ENCODE measurements at regions not wholly inside any gene's neighbourhood (a gene's known extent, or its start where the extent isn't known, plus 50 kb on each side); places are given as distances from the start of the nearest gene placed in this dataset.

DNA sequence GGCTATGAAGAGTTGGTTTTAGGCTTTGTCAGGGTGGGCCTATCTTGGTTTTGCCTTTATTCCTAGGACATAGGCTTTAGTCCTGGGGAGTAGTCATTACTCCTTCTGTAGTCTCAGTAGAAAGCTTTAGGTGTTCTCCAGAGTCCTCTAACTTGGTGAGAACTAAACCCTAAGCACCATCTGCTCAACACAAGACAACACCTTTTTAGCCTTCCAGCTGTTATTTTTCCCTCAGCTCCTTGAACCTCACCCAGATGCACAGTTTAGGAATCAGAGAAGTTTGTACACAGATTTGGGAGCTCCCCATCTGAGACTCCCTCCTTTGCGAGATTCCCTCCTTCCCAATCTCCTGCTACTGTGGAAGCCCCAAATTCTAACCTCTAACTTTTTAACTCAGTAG, 141.3 kb downstream of the QRSL1 start:
- TF ChIP-seq, protein P1, sequence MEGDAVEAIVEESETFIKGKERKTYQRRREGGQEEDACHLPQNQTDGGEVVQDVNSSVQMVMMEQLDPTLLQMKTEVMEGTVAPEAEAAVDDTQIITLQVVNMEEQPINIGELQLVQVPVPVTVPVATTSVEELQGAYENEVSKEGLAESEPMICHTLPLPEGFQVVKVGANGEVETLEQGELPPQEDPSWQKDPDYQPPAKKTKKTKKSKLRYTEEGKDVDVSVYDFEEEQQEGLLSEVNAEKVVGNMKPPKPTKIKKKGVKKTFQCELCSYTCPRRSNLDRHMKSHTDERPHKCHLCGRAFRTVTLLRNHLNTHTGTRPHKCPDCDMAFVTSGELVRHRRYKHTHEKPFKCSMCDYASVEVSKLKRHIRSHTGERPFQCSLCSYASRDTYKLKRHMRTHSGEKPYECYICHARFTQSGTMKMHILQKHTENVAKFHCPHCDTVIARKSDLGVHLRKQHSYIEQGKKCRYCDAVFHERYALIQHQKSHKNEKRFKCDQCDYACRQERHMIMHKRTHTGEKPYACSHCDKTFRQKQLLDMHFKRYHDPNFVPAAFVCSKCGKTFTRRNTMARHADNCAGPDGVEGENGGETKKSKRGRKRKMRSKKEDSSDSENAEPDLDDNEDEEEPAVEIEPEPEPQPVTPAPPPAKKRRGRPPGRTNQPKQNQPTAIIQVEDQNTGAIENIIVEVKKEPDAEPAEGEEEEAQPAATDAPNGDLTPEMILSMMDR (IDR thresholded peaks at IDR 0.05; ENCODE audit: insufficient read depth, low read length): no peak
- no peak for DNase-seq (ENCODE audit: low read depth)
- H3K4me3 ChIP-seq (ENCODE audit: low read depth, low read length): no peak overlapping the region

DNA sequence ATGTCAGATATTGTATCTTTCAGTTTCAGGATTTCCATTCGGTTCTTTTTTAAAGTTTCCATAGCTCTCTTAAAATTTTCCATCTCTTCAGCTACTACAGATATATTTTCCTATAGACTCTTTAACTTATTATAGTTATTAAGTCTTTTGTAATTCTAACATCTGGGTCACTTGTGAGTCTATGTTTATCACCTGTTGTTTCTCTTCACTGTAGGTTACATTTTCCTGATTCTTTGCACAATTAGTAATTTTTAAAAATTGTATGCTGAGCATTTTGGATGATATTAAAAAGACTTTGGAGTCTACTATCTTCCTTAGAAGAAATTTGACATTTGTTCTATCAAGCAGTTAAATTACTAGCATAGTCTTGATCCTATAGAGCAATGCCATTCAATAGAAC, 140.7 kb downstream of the QRSL1 start:
- TF ChIP-seq, protein P1 (IDR thresholded peaks at IDR 0.05; ENCODE audit: insufficient read depth, low read length): no peak
- H3K4me3 ChIP-seq (ENCODE audit: low read depth, low read length): no peak overlapping the region
- DNase-seq (ENCODE audit: low read depth): no peak

DNA sequence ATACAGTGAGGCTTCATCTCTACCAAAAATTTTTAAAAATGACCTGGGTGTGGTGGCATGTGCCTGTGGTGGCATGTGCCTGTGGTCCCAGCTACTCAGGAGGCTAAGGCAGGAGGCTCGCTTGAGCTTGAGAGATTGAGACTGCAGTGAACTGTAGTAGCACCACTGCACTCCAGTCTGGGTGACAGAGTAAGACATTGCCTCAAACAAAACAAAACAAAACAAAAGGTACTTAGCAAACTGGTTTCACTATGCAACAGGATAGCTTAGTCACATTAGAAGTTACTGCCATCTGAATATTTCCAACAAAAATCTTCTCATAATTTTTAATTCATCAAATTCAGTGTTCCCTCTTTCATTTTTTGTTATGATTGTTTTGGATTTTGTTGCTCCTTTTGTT, 137.9 kb downstream of the QRSL1 start:
- H3K4me3 ChIP-seq (ENCODE audit: low read depth, low read length): no peak overlapping the region
- TF ChIP-seq, protein P1 (IDR thresholded peaks at IDR 0.05; ENCODE audit: insufficient read depth, low read length): no peak
- no peak for DNase-seq (ENCODE audit: low read depth)

GRCh38 chr6:106766201-106766600, 136.8 kb downstream of the QRSL1 start:
- DNase-seq (ENCODE audit: low read depth): no peak
- H3K4me3 ChIP-seq (ENCODE audit: low read depth, low read length): no peak overlapping the region
- TF ChIP-seq, protein P1 (IDR thresholded peaks at IDR 0.05; ENCODE audit: insufficient read depth, low read length): no peak

DNA sequence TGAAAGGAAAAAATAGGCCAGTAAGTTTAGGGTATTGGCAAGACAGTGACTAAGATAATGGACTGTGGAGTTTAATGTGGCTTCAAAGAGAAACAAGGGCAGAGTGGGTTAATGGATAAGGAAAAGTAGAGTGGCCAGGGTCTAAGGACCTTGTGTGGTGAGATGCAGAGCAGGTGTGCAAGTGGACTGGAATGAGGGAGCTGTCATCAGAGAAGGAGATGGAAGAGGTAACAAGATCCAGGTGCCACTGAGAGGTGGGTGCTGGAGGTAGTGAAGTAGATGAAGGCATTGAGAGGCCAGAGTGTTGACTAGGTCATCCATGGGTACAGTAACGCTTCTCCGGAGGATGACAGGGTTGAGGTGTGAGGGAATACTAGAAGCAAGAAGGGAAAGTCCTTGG, 136.1 kb downstream of the QRSL1 start:
- TF ChIP-seq, protein P1 (IDR thresholded peaks at IDR 0.05; ENCODE audit: insufficient read depth, low read length): no peak
- no peak for DNase-seq (ENCODE audit: low read depth)
- no peak overlapping the region for H3K4me3 ChIP-seq (ENCODE audit: low read depth, low read length)

GRCh38 chr6:106764353-106764980, 135.1 kb downstream of the QRSL1 start:
- DNase-seq (ENCODE audit: low read depth): no peak
- TF ChIP-seq, protein P1 (IDR thresholded peaks at IDR 0.05; ENCODE audit: insufficient read depth, low read length): no peak
- H3K4me3 ChIP-seq (ENCODE audit: low read depth, low read length): no peak overlapping the region

GRCh38 chr6:106763361-106763760, 134.0 kb downstream of the QRSL1 start:
- no peak for DNase-seq (ENCODE audit: low read depth)
- H3K4me3 ChIP-seq (ENCODE audit: low read depth, low read length): no peak overlapping the region
- TF ChIP-seq, protein P1 (IDR thresholded peaks at IDR 0.05; ENCODE audit: insufficient read depth, low read length): no peak
